Breast epithelium (tissue), 4 donors: ENCODE measurements at regions not wholly inside any gene's neighbourhood (a gene's known extent, or its start where the extent isn't known, plus 50 kb on each side); places are given as distances from the start of the nearest gene placed in this dataset.
A peak's percentile ranks its signal among the peaks of the same experiment; 100 is the strongest.

Experiments used
- DNase-seq, 2 donors: peaks; one replicate each; pipeline ENCODE4 v3.0.0-alpha.2; 2019; ENCODE audit warnings: low spot score in 2 of 2
- H3K27ac ChIP-seq, 2 donors: fragments of 200-600 bp; sonication (generic) in 1 of 2; one replicate each; pipeline ENCODE4 v1.5.1; 2016 to 2019; ENCODE audit warnings: mild to moderate bottlenecking in 1 of 2
- H3K27me3 ChIP-seq, 2 donors: fragments of 200-600 bp; sonication (generic) in 1 of 2; one replicate each; pipeline versions ENCODE4 v1.5.1 to v1.6.0; 2017 to 2019; ENCODE audit warnings: control low read depth in 1 of 2, mild to moderate bottlenecking in 1 of 2
- H3K36me3 ChIP-seq: fragments of 200-600 bp; one replicate; pipeline ENCODE4 v1.5.1; 2019
- H3K4me1 ChIP-seq, 2 donors: fragments of 200-600 bp; sonication (generic); one replicate each; pipeline ENCODE4 v1.5.1; 2016 to 2019; ENCODE audit warnings: control low read depth in 1 of 2
- H3K4me3 ChIP-seq, 3 donors: fragments of 200-600 bp; sonication (generic); 1 replicate in 2 of 3; 2 replicates in 1 of 3; pipeline ENCODE4 v1.5.1; 2016 to 2019; ENCODE audit warnings: mild to moderate bottlenecking in 3 of 3, moderate library complexity in 2 of 3
- H3K9me3 ChIP-seq, 2 donors: fragments of 200-600 bp; sonication (generic) in 1 of 2; one replicate each; pipeline ENCODE4 v1.5.1; 2016 to 2019; ENCODE audit warnings: control low read depth in 1 of 2
- POLR2A ChIP-seq: fragments of 450-650 bp; IDR thresholded peaks from one replicate; pipeline ENCODE4 v1.6.1; 2016; ENCODE audit warnings: antibody characterized with exemption, mild to moderate bottlenecking, moderate library complexity
- POLR2AphosphoS5 ChIP-seq, 3 donors: sonication (generic); formaldehyde crosslinking; IDR thresholded peaks; one replicate each; pipeline ENCODE4 v1.6.1; 2017; ENCODE audit warnings: antibody characterized with exemption in 3 of 3
- intact Hi-C: fragments of 100-400 bp; cut with DNase I; formaldehyde crosslinking; loops from one replicate; pipeline ENCODE4 v1.15.1; 2023; ENCODE audit warnings: low total_unique reads
- TF ChIP-seq, protein P1 (sequence below), 3 donors: fragments of 450-650 bp; IDR thresholded peaks; one replicate each; pipeline ENCODE4 v1.5.1; 2016 to 2017; ENCODE audit warnings: antibody characterized with exemption in 3 of 3, mild to moderate bottlenecking in 3 of 3, moderate library complexity in 3 of 3

DNA sequence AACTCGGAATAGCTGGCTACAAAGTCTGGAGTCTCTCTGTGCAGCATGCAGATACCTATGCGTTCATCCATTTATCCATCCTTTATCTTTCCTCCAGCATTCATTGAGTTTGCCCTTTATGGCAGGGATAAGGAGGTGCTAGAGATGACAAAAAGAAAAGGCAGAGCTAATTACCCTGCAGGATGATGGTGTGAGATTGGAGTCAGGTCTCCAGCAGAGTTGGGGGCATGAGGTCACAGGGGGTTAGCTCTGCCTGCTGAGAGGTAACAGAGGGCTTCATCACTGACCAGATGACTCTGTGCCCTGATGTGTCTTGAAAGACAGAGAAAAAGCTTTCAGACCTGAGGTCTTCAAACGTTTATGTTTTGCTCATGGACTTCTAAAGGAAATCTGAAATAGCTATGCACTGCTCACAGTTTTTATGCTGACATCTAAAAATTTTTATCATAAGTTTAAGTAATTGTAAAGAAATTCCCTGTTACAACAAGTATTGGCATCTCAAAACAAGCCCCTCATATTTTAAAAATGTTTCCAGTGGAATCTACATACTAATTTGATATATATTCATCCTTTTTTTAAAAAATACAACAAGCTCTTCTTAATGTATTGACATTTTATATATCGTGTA lies 132.3 kb upstream of the ANKRD28 start:
- H3K4me1 ChIP-seq: no peaks in the 10 kb centered on the region
- no peaks in the 10 kb centered on the region for H3K9me3 ChIP-seq
- intact Hi-C loops: no loop called here
- DNase-seq: no peak
- H3K36me3 ChIP-seq: no peaks in the 10 kb centered on the region
- TF ChIP-seq, protein P1, sequence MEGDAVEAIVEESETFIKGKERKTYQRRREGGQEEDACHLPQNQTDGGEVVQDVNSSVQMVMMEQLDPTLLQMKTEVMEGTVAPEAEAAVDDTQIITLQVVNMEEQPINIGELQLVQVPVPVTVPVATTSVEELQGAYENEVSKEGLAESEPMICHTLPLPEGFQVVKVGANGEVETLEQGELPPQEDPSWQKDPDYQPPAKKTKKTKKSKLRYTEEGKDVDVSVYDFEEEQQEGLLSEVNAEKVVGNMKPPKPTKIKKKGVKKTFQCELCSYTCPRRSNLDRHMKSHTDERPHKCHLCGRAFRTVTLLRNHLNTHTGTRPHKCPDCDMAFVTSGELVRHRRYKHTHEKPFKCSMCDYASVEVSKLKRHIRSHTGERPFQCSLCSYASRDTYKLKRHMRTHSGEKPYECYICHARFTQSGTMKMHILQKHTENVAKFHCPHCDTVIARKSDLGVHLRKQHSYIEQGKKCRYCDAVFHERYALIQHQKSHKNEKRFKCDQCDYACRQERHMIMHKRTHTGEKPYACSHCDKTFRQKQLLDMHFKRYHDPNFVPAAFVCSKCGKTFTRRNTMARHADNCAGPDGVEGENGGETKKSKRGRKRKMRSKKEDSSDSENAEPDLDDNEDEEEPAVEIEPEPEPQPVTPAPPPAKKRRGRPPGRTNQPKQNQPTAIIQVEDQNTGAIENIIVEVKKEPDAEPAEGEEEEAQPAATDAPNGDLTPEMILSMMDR (IDR thresholded peaks at IDR 0.05): no peak
- TF ChIP-seq POLR2AphosphoS5 (IDR thresholded peaks at IDR 0.05) (no peak), POLR2A (no peak)
- no peak overlapping the region for H3K27ac ChIP-seq
- no peaks in the 10 kb centered on the region for H3K27me3 ChIP-seq
- no peak overlapping the region for H3K4me3 ChIP-seq

GRCh38 chr3:15932348-15933300 lies 134.8 kb upstream of the ANKRD28 start:
- H3K4me3 ChIP-seq: no peak overlapping the region
- no peaks in the 10 kb centered on the region for H3K27me3 ChIP-seq
- TF ChIP-seq, protein P1 (IDR thresholded peaks at IDR 0.05): no peak
- no peak for TF ChIP-seq POLR2A
- no peak for TF ChIP-seq POLR2AphosphoS5 (IDR thresholded peaks at IDR 0.05)
- DNase-seq: no peak
- H3K27ac ChIP-seq: peak overlapping the region in 1 of 2 donors; percentile 40
- intact Hi-C loops: no loop called here
- H3K9me3 ChIP-seq: no peaks in the 10 kb centered on the region
- no peaks in the 10 kb centered on the region for H3K4me1 ChIP-seq
- no peaks in the 10 kb centered on the region for H3K36me3 ChIP-seq

DNA sequence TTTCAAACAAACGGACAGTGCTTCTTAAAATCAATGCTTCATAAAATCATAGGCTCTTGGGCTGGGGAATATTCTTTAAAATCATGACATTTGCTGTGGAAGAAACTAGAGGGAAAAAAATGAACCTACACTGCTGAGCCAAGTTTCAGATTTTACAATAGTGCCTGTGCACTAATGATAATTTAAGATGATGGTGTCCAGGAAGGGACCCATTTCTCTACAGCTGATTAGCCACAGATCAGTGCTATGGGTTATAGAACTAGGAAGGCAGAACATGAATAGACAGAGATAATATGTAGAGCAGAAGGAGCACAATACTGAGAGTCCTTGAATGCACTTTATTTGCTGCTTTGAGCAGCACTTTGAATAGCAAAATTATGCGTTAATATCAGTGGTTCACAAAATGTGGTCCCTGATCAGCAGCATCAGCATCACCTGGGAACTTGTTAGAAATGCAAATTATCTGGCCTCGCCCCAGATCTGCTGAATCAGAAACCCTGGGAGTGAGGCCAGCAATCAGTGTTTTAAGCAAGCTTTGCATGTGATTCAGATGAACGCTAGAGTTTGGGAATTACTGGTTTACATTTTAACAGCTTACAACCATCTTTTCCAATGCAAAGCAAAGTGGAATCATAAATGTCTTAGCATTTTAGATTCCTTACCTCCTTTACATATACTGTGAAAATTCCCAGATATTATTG lies 135.8 kb upstream of the ANKRD28 start:
- H3K27ac ChIP-seq: no peak overlapping the region

GRCh38 chr3:15934389-15935195 lies 136.8 kb upstream of the ANKRD28 start:
- no peaks in the 10 kb centered on the region for H3K9me3 ChIP-seq
- intact Hi-C loops: no loop called here
- peak overlapping the region in 1 of 2 donors; percentile 70 for H3K27ac ChIP-seq
- no peak overlapping the region for H3K4me3 ChIP-seq
- TF ChIP-seq, protein P1 (IDR thresholded peaks at IDR 0.05): no peak
- TF ChIP-seq POLR2AphosphoS5 (IDR thresholded peaks at IDR 0.05) (no peak), POLR2A (no peak)
- H3K27me3 ChIP-seq: no peaks in the 10 kb centered on the region
- DNase-seq: no peak
- no peaks in the 10 kb centered on the region for H3K36me3 ChIP-seq
- H3K4me1 ChIP-seq: no peaks in the 10 kb centered on the region

More for the DNA sequence above, 135.8 kb upstream of the ANKRD28 start:
- Histone ChIP-seq H3K4me3 (no peak overlapping the region), H3K36me3 (no peaks in the 10 kb centered on the region), H3K9me3 (no peaks in the 10 kb centered on the region), H3K27me3 (no peaks in the 10 kb centered on the region), H3K4me1 (no peaks in the 10 kb centered on the region)
- intact Hi-C loops: no loop called here
- DNase-seq: no peak
- no peak for TF ChIP-seq POLR2AphosphoS5 (IDR thresholded peaks at IDR 0.05)
- no peak for TF ChIP-seq POLR2A
- TF ChIP-seq, protein P1 (IDR thresholded peaks at IDR 0.05): no peak
